ENCODE measurements at regions not wholly inside any gene's neighbourhood (a gene's known extent, or its start where the extent isn't known, plus 50 kb on each side); places are given as distances from the start of the nearest gene placed in this dataset.
"Not testable (repeated sequence)": the region's sequence is repeated elsewhere in the genome, so short reads cannot be mapped to it uniquely, and the experiment has no call there.

DNA sequence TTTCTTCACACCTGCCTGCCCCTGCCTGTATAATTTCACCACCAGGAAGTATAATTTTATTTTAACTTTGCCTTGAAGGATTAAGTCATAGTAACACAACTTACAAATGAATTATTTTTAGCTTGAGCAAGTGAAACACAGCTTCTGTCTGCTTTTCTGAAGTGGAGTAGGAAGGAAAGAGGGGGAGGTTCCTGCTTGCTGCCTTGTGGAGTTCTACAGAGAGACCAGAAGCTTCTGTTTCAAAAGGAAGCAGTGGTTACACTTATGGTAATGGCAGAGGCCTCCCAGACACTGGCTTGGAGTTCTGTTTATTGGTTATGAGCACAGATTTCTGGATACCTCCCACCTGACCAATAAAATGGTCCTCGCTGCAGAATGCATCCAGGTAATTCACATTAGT, 159.6 kb downstream of the TMEM200A start:
- Mint-ChIP-seq H3K4me3 (peak overlapping the region; percentile 24), H3K27ac (peak overlapping the region; percentile 85), H3K27me3 (ENCODE audit: low read depth) (no peaks in the 10 kb centered on the region), H3K9me3 (peaks cover 69% of the 10 kb centered on the region), H3K36me3 (ENCODE audit: low read depth) (peaks cover 59% of the 10 kb centered on the region), H3K4me1 (ENCODE audit: low read depth) (peaks cover 44% of the 10 kb centered on the region)

DNA sequence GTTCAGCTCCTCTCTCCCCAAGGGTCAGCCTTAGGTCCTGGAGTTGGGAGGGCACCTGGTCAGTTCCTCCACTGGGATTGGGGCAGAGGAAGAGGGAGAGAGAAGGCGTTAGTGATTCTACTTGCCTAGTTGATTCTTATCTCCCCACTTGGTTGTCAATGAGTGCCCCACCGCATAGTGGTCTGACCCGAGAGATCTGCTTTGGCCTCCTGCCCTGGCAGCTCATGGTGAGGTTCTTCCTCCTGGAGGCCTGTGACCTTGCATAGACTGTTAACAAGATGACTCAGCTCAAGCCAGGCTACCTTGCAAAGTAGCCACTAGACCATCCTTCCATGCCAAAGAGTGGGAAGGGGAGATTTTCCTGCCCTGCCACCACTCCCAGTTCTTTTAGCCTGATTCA, 160.6 kb downstream of the TMEM200A start:
- Mint-ChIP-seq H3K4me1 (ENCODE audit: low read depth) (peaks cover 37% of the 10 kb centered on the region), H3K27ac (no peak overlapping the region), H3K4me3 (no peak overlapping the region), H3K27me3 (ENCODE audit: low read depth) (no peaks in the 10 kb centered on the region), H3K36me3 (ENCODE audit: low read depth) (peaks cover 56% of the 10 kb centered on the region), H3K9me3 (peaks cover 68% of the 10 kb centered on the region)

DNA sequence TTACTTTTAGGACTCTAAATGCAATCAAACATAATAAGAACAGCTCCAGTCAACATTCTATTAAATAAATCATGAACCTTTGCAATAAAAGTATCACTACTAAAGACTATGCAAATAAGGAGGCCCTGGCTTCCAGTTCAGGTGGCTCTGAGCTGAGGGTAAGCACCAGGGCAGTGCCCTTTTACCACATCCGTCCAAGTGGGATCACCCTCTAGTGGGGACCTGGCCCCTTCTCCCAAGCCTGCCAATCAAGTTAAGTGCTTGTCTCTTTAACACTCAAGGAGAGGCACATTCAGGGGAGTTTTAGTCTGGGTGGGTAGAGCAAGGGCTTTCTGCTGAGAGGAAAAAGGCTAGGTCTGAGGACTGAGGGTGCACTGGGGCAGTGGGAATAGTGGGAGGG, 161.4 kb downstream of the TMEM200A start:
- no peak overlapping the region for H3K4me3 Mint-ChIP-seq
- peaks cover 74% of the 10 kb centered on the region for H3K9me3 Mint-ChIP-seq
- H3K27ac Mint-ChIP-seq: no peak overlapping the region

DNA sequence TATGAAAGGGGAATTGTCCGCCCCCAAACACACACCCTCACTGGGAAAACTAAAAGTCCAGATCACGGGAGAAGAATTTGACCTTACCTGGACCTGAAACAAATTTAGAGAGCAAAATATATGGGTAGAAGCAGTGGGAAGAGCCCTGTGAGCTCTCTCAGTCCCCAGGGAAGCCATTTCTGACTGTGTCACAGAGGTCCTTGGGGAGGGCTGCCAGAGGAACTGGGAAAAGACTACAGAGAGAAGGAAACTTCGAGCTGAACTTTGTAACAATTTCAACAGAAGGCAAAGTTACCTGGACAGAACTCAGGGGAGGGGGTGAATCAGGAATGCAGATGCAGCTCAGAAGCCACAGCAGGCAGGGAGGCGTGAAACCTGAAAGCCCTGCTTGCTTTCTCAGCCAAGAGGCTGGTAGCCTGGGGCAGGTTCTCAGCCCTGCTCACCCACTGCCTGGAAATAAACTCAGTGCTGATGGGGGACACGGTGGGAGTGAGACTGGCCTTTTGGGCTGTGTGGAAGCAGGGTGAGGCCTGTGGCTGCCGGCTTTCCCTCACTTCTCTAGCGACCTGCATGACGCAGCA, 163.8 kb downstream of the TMEM200A start:
- peaks cover 33% of the 10 kb centered on the region for H3K4me1 Mint-ChIP-seq (ENCODE audit: low read depth)
- no peak overlapping the region for H3K27ac Mint-ChIP-seq
- H3K9me3 Mint-ChIP-seq: peaks cover 55% of the 10 kb centered on the region
- H3K27me3 Mint-ChIP-seq (ENCODE audit: low read depth): no peaks in the 10 kb centered on the region
- H3K4me3 Mint-ChIP-seq: no peak overlapping the region
- H3K36me3 Mint-ChIP-seq (ENCODE audit: low read depth): peaks cover 44% of the 10 kb centered on the region

More for the DNA sequence above, 161.4 kb downstream of the TMEM200A start:
- Mint-ChIP-seq H3K27me3 (ENCODE audit: low read depth) (no peaks in the 10 kb centered on the region), H3K4me1 (ENCODE audit: low read depth) (peaks cover 38% of the 10 kb centered on the region), H3K36me3 (ENCODE audit: low read depth) (peaks cover 59% of the 10 kb centered on the region)

DNA sequence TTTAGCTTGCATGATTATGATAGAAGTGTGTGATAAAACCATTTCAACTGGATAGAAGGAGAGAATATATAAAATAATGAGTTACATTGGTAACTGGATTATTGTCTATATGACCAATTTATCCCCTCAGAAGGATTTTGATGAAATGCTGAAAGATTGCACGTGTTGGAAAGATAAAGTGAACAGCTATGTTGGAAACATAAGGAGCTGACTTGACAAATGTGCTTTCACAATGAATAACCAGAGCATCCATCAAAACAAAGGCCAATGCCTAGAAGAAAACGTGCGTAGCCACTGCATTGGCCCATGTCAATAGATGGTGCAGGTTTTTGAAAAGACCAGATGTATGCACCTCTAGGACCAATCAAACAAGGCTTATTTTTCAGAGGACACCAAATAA, 168.8 kb downstream of the TMEM200A start:
- Mint-ChIP-seq H3K4me3 (no peak overlapping the region), H3K27ac (no peak overlapping the region), H3K36me3 (ENCODE audit: low read depth) (peaks cover 36% of the 10 kb centered on the region), H3K9me3 (peaks cover 48% of the 10 kb centered on the region), H3K27me3 (ENCODE audit: low read depth) (no peaks in the 10 kb centered on the region), H3K4me1 (ENCODE audit: low read depth) (peaks cover 15% of the 10 kb centered on the region)

DNA sequence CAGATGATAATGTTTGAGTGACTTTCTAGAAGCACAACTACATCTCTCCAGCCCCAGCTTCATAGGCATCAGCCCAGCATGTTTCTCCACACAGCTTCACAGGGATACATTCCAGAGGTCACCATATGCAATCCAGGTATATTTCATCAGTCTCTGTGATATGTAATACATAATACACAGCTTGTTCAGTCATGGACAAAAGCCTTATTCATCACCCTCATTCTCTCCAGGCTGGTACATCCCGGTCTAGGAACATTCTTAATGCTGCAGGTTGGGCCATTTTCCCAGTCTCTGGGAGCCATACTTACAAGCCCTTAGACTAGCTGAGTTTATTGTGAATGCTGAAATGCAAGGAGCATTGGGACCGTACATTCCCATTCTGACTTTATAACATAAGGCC, 169.4 kb downstream of the TMEM200A start:
- Mint-ChIP-seq H3K4me1 (ENCODE audit: low read depth) (peaks cover 15% of the 10 kb centered on the region), H3K4me3 (no peak overlapping the region), H3K27me3 (ENCODE audit: low read depth) (no peaks in the 10 kb centered on the region), H3K36me3 (ENCODE audit: low read depth) (peaks cover 41% of the 10 kb centered on the region), H3K9me3 (peaks cover 53% of the 10 kb centered on the region), H3K27ac (no peak overlapping the region)

DNA sequence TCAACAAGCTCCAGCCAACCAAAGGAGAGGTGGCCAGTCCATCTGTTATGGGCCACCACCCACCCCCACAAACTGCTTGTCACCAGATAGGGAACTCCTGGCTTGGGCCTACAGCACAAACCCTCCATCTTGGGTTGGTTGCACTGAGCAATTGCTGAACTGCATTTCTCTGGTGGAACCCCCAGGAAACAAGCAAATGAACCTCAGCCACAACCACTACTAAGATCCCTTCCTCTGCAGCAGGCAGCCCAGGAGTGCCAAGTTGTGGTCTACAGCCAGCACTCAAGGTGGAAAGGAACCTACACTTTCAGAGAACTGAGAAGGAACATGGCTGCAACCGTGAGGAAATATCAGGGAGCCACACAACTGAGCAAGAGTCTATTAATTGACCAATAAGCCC, 171.6 kb downstream of the TMEM200A start:
- Mint-ChIP-seq H3K9me3 (peaks cover 47% of the 10 kb centered on the region), H3K4me1 (ENCODE audit: low read depth) (peaks cover 12% of the 10 kb centered on the region), H3K27ac (peak overlapping the region; percentile 62), H3K36me3 (ENCODE audit: low read depth) (peaks cover 38% of the 10 kb centered on the region), H3K4me3 (no peak overlapping the region), H3K27me3 (ENCODE audit: low read depth) (no peaks in the 10 kb centered on the region)

DNA sequence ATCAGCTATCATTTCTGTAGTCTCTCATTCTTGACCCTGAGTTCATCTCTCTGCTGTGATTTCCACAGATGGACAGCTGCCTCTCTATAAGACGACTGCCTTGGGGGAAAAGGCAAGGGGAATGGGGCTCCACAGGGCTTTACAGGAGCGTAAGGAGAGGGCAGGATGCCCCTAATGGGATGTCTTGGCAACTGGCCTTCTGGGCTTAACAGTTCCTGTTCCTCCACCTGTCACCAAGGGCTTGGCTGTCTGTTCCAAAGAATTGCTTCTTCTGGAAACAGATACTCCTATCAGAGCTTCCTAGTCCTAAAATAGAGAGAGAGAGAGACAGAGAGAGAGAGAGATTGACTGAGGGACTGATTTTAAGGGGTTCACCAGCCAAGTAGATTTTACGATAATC, 181.9 kb downstream of the TMEM200A start:
- H3K4me3 Mint-ChIP-seq: no peak overlapping the region
- H3K27ac Mint-ChIP-seq: no peak overlapping the region
- no peaks in the 10 kb centered on the region for H3K27me3 Mint-ChIP-seq (ENCODE audit: low read depth)
- peaks cover 3% of the 10 kb centered on the region for H3K4me1 Mint-ChIP-seq (ENCODE audit: low read depth)
- peaks cover 3% of the 10 kb centered on the region for H3K9me3 Mint-ChIP-seq
- H3K36me3 Mint-ChIP-seq (ENCODE audit: low read depth): peaks cover 2% of the 10 kb centered on the region

DNA sequence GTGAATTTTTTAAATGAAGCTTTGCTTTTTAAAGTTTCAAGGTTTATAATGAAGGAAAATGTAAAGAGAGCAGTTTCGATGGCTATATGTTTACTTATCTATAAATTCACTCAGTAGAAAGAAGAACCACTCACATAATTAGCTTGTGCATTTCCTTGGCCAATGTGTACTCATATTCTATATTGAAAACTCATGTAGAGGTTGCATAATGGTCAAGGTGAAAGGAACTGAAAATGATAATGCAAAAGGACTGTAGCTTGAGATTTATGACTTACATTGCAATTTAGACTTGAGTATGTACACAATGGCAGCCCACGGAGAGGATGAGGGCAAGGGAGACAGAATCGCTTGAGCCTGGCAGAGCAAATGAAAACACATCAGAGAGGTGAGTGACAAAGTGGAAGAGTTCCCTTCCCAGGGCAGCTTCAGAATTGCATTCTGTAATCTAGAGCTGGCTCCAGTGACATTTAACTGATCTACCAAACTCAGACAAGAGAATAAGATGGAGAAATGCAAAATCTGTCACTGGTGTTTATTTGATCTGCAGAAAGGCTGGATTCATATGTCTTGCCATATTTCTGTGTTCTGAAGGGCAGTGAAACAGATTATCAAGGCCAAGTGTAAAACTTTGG, 191.8 kb downstream of the TMEM200A start:
- Mint-ChIP-seq H3K36me3 (ENCODE audit: low read depth) (peaks cover 24% of the 10 kb centered on the region), H3K27me3 (ENCODE audit: low read depth) (no peaks in the 10 kb centered on the region), H3K9me3 (peaks cover 26% of the 10 kb centered on the region), H3K27ac (no peak overlapping the region), H3K4me1 (ENCODE audit: low read depth) (peaks cover 14% of the 10 kb centered on the region), H3K4me3 (no peak overlapping the region)

DNA sequence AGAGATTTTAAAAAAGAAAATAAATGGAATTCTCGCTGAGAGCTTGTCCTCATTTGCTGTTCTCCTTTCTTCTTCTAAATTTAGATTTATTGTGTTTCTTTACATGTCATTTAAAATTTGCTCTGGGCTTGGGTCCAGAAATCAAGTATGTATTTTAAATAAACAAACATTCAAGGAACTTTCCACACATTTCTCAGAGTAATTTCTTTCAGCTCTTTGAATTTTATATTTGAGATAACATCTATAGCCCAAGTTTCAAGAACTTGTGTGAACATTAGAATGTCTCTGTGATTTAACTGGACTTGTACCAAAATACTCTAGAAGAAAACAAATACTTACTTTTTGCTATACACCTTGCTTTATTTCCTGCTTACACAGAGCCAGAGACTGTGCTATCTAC, 192.3 kb downstream of the TMEM200A start:
- Mint-ChIP-seq H3K27ac (no peak overlapping the region), H3K27me3 (ENCODE audit: low read depth) (no peaks in the 10 kb centered on the region), H3K4me1 (ENCODE audit: low read depth) (peaks cover 14% of the 10 kb centered on the region), H3K4me3 (no peak overlapping the region), H3K36me3 (ENCODE audit: low read depth) (peaks cover 25% of the 10 kb centered on the region), H3K9me3 (peaks cover 30% of the 10 kb centered on the region)

DNA sequence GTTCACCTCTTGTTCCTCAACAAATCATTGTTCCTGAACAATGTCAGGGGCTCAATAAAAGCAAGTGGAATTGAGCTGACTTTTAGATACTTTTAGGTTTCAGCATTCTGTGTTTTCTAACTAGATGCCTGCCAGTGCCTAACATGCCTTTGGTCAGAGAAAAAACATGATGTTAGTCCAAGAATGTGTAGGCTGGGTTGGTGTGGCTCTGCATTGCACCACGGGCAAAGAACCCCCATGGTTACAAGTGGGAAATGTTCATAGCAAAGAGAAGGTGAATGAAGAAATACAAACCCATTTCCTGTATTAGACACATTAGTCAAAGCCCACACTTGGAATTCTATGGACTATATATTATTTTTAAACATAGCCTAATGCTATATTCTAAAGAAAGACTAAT, 193.3 kb downstream of the TMEM200A start:
- no peak overlapping the region for H3K27ac Mint-ChIP-seq
- no peak overlapping the region for H3K4me3 Mint-ChIP-seq
- peaks cover 17% of the 10 kb centered on the region for H3K4me1 Mint-ChIP-seq (ENCODE audit: low read depth)
- H3K27me3 Mint-ChIP-seq (ENCODE audit: low read depth): no peaks in the 10 kb centered on the region
- H3K36me3 Mint-ChIP-seq (ENCODE audit: low read depth): peaks cover 25% of the 10 kb centered on the region
- H3K9me3 Mint-ChIP-seq: peaks cover 29% of the 10 kb centered on the region

DNA sequence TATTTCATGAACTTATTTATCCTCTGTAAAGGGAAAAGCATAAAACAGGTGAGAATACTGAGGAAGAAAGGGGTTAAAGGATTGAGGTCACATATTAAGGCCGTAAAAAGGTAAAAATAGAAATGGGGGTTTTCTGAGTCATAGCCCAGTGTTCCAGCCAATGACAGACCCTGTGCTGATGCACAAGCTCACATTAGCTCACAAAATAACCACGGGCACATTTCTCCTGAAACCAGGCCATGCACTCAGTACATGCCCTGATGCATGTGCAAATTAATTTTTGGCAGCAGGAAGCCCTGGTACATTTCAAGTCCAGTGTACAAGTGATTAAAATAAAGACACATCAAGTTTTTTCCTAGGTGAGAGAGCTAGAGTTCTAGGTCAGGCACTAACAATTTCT, 194.4 kb downstream of the TMEM200A start:
- Mint-ChIP-seq H3K27ac (no peak overlapping the region), H3K4me3 (no peak overlapping the region), H3K4me1 (ENCODE audit: low read depth) (peaks cover 17% of the 10 kb centered on the region), H3K9me3 (peaks cover 29% of the 10 kb centered on the region), H3K36me3 (ENCODE audit: low read depth) (peaks cover 25% of the 10 kb centered on the region), H3K27me3 (ENCODE audit: low read depth) (no peaks in the 10 kb centered on the region)

DNA sequence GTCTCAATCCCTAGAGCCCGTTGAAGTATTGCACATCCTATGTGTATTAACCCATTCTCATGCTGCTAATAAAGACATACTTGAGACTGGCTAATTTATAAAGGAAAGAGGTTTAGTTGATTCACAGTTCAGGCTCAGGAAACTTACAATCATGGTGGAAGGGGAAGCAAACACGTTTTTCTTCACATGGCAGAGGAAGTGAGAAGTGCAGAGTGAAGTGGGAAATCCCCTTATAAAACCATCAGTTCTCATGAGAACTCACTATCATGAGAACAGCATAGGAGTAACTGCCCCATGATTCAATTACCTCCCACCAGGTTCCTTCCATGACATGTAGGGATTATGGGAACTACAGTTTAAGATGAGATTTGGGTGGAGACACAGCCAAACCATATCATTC, 195.3 kb downstream of the TMEM200A start:
- H3K4me3 Mint-ChIP-seq; H3K27me3 Mint-ChIP-seq (ENCODE audit: low read depth): not testable (repeated sequence)
- Mint-ChIP-seq H3K4me1 (ENCODE audit: low read depth) (peaks cover 17% of the 10 kb centered on the region), H3K27ac (peak overlapping the region; percentile 42), H3K9me3 (peaks cover 31% of the 10 kb centered on the region), H3K36me3 (ENCODE audit: low read depth) (peaks cover 25% of the 10 kb centered on the region)

DNA sequence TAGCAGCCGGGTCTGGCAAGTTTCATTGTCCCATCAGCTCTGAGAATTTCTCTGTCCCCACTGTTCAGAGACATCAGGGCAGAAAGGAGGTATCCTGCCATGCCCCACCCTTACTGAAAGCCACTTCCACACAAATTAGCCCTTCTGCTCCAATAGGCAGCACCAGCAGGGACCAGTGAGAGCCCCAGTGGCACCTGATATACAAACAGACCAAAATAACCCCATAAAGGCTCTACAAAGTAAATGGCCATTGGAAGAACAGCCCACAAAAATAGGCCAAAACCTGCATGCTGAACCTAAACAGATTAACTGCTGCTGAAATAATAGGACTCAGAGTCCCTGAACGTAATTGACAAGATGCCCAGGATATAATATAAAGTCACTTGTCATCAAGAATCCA, 199.9 kb downstream of the TMEM200A start:
- Mint-ChIP-seq H3K4me3 (no peak overlapping the region), H3K9me3 (peaks cover 42% of the 10 kb centered on the region), H3K4me1 (ENCODE audit: low read depth) (peaks cover 18% of the 10 kb centered on the region), H3K27ac (no peak overlapping the region), H3K27me3 (ENCODE audit: low read depth) (no peaks in the 10 kb centered on the region), H3K36me3 (ENCODE audit: low read depth) (peaks cover 30% of the 10 kb centered on the region)

DNA sequence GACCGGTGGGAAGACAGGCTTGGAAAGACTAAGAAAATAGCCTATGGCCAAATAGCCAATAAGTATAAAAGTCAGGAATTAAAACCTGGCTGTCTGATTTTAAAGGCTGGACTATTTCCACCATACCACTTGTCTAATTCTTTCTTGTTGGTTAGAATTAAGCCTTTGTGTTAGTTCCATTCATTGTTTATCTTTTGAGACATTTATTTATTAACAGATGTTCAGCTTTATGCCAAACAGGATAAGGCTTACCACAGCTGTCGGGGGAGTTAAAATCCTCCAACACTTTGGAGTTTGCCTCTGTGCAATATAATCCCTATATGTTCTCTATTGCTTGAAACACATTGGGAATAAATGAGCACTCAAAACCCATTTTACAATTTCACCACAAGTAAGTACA, 208.3 kb downstream of the TMEM200A start:
- Mint-ChIP-seq H3K27me3 (ENCODE audit: low read depth) (no peaks in the 10 kb centered on the region), H3K27ac (no peak overlapping the region), H3K4me1 (ENCODE audit: low read depth) (peaks cover 53% of the 10 kb centered on the region), H3K4me3 (no peak overlapping the region), H3K36me3 (ENCODE audit: low read depth) (peaks cover 65% of the 10 kb centered on the region), H3K9me3 (peaks cover 62% of the 10 kb centered on the region)

Data from T-helper 1 cell treated with Interleukin-12 subunit alpha and Interleukin-12 subunit beta and Interleukin-4 antibody, amounts not matched to agents 30 μg/mL and 1 μg/mL, for 36 hours (primary cell).